Right cardiac atrium (tissue), 5 donors: ENCODE measurements at regions not wholly inside any gene's neighbourhood (a gene's known extent, or its start where the extent isn't known, plus 50 kb on each side); places are given as distances from the start of the nearest gene placed in this dataset.

Experiments
- ATAC-seq, 2 donors: fragments of 200-7000 bp; cut with Tn5 transposase; one replicate each; pipeline versions ENCODE4 v1.8.0 to v1.9.1; 2020; ENCODE audit warnings: moderate library complexity in 2 of 2, mild to moderate bottlenecking in 1 of 2
- DNase-seq, 3 donors: peaks; one replicate each; pipeline ENCODE4 v3.0.0-alpha.2; 2020
- H3K27ac ChIP-seq: one replicate; pipeline ENCODE4 v1.5.1; 2013; ENCODE audit warnings: mild to moderate bottlenecking, low read length, control low read depth, moderate library complexity
- H3K27me3 ChIP-seq: one replicate; pipeline ENCODE4 v1.6.1; 2013; ENCODE audit not compliant: control insufficient read depth, insufficient read depth
- H3K4me1 ChIP-seq: one replicate; pipeline ENCODE4 v1.6.1; 2013; ENCODE audit warnings: low read length; ENCODE audit not compliant: control insufficient read depth, insufficient read depth
- H3K4me3 ChIP-seq: one replicate; pipeline ENCODE4 v1.5.1; 2013; ENCODE audit warnings: low read length, control low read depth
- H3K9me3 ChIP-seq: one replicate; pipeline ENCODE4 v1.6.1; 2013; ENCODE audit warnings: low read length; ENCODE audit not compliant: control insufficient read depth
- WGBS: extraction: QIAGEN DNeasy Blood & Tissue Kit; methylation state at CpG from one replicate; pipeline ENCODE4 v1.1.7; 2013; 5-methylcytosine and 5-hydroxymethylcytosine counted together
- intact Hi-C, 4 donors: fragments of 100-400 bp; cut with DNase I; formaldehyde crosslinking; loops; one replicate each; pipeline versions ENCODE4 v1.11.0 to v1.14.0; 2022 to 2023
- donor health status: healthy with polysubstance abuse.
- donor health status: DM: no; HTN: yes; CAD: no.
- donor health status: DM: no; HTN: no; CAD: no.
- donor health status: DM: no; HTN: yes; CAD: no; lungs with severe emphysema.
- donor health status: DM: yes; HTN: yes; CAD: no.

DNA sequence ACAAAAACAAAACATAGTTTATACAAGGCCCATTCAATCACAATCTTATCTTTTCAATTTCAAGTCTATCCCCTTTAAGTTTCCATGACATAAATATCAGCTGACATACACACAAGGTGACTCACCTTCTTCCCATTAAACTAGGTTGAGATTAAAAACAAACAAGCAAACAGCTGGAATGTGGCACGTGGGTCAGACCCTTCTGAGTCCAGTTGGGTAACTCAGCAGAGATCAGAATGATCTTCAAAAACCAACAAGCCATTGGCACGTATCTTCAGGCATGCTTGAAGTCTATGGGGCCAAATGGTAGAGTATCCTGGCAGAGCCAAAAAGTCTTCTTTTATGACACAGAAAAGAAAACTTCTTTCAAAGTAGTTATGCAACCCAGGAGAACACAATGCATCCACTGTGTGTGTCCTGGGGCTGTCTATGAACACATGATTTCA, 603.5 kb upstream of the CITED2 start:
- WGBS = 56% methylated on average over 2 of the region's 2 CpGs
- DNase-seq = no peak
- ATAC-seq = peak; percentile 35 to 65

DNA sequence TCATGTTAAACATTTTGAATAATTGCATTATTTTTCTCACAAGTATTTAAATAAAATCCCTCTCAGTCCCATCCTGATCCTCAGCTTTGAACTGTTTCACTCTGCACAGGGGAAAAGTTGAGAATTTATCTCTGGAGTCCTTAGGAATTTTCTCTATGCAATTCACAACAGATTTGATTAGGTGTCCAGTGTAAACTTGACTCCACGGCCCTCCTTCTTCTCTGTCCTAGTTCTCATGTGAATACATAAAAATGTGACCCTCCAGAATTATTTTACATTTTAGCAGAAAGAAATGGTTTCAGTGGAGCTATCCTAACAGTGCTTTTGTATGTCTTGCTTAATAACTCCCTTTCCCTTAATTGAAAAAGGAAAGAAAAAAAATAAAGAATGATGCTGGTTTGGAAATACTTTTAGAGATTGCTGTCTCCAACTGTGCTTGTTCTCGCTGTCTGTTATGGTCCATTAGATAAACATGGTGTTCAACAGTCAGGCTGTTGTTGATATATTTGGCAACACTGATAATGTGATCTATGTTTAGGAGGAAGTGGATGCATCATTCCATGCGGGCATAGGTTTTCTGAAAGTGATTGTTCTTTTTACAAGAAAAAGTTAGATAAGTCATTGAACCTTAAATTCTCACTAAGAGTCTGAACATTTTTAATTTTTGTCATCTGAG, 599.4 kb upstream of the CITED2 start:
- Histone ChIP-seq H3K4me3 (peak overlapping the region; percentile 28), H3K27me3 (no peaks in the 10 kb centered on the region), H3K4me1 (peaks cover 3% of the 10 kb centered on the region), H3K27ac (no peak overlapping the region), H3K9me3 (no peaks in the 10 kb centered on the region)
- DNase-seq = peak in 1 of 3 donors; percentile 9
- ATAC-seq = peak; percentile 93
- 15% methylated on average over 3 of the region's 3 CpGs for WGBS
- intact Hi-C loops = loop anchor here in 2 of 4 donors (10.0 kb wide), 2 partner anchors 101 to 599 kb away; partner anchors contain the start of gene CITED2 (in 1 of the 2)

More for the DNA sequence above, 603.5 kb upstream of the CITED2 start:
- H3K4me3 ChIP-seq = no peak overlapping the region
- H3K9me3 ChIP-seq = no peaks in the 10 kb centered on the region
- no peaks in the 10 kb centered on the region for H3K27me3 ChIP-seq
- intact Hi-C loops = loop anchor here in 2 of 4 donors (5.0 to 10.0 kb wide), 3 partner anchors 97 to 606 kb away; partner anchors contain the start of gene CITED2 (in 2 of the 2)
- peak overlapping the region; percentile 45 for H3K27ac ChIP-seq
- peaks cover 5% of the 10 kb centered on the region for H3K4me1 ChIP-seq

- H3K4me1 ChIP-seq = no peaks in the 10 kb centered on the region
- H3K4me3 ChIP-seq = no peak overlapping the region
- intact Hi-C loops = loop anchor here in 2 of 4 donors (10.0 kb wide), 2 partner anchors 103 to 597 kb away; partner anchors contain the start of gene CITED2 (in 1 of the 2)
- no peak overlapping the region for H3K27ac ChIP-seq
- no peak for DNase-seq
- whole genome bisulfite sequencing = 88% methylated on average over 2 of the region's 2 CpGs
- no peaks in the 10 kb centered on the region for H3K9me3 ChIP-seq
- ATAC-seq = no peak
- H3K27me3 ChIP-seq = no peaks in the 10 kb centered on the region
Measured at GRCh38 chr6:139972116-139972515, 597.7 kb upstream of the CITED2 start.

GRCh38 chr6:139970591-139970991, 596.1 kb upstream of the CITED2 start:
- Histone ChIP-seq H3K27ac (no peak overlapping the region), H3K9me3 (no peaks in the 10 kb centered on the region), H3K4me1 (no peaks in the 10 kb centered on the region), H3K4me3 (no peak overlapping the region), H3K27me3 (no peaks in the 10 kb centered on the region)
- ATAC-seq (no peak), DNase-seq (no peak)
- intact Hi-C loops = loop anchor here in 2 of 4 donors (10.0 kb wide), 2 partner anchors 104 to 596 kb away; partner anchors contain the start of gene CITED2 (in 1 of the 2)
- 87% methylated on average over 1 of the region's 1 CpG for WGBS

DNA sequence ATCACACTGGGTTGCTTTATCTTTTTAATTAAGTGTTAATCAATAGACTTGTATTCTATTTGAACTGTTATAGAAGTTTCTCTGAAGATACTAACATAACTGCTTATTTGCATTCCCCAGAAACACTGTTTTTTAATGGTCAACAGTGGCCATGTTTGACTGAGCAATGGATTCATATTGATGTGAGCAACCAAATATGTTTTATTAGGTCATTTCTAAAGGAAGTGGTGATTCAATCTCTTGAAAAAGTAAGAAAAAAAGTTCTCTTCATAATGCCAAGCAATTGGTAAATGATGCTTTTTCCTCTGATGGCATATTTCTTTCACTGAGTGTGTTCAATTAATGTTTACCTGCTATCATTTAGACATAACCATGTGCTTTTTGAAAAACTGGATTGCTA, 593.0 kb upstream of the CITED2 start:
- no peak overlapping the region for H3K27ac ChIP-seq
- no peaks in the 10 kb centered on the region for H3K27me3 ChIP-seq
- DNase-seq (no peak), ATAC-seq (no peak)
- H3K4me1 ChIP-seq = peaks cover 2% of the 10 kb centered on the region
- intact Hi-C loops = no loop called here
- H3K4me3 ChIP-seq = no peak overlapping the region
- no peaks in the 10 kb centered on the region for H3K9me3 ChIP-seq

- Histone ChIP-seq H3K4me1 (peaks cover 2% of the 10 kb centered on the region), H3K27me3 (no peaks in the 10 kb centered on the region), H3K27ac (no peak overlapping the region), H3K9me3 (no peaks in the 10 kb centered on the region), H3K4me3 (no peak overlapping the region)
- ATAC-seq (peak in 1 of 2 donors; percentile 61), DNase-seq (no peak)
- intact Hi-C loops = no loop called here
Measured at GRCh38 chr6:139965393-139965792, 590.9 kb upstream of the CITED2 start.

DNA sequence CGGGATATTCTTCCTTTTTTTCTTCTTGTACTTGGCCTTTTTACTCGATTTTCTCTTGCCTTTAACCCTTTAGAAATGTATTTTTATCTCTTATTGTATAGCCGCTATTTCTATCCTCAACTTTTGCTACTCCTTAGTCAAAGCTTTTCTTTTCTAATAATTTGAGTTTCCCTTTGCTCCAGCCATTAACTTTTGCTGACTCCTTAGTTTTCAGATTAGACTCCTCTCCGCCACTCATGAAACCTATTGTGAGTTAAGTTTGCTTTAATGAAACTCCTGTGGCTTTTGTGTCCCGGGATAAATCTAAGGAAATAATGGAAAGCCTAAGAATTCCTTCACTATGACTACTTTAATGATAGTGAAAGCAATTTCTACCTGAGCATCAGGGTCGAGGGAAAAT, 590.3 kb upstream of the CITED2 start:
- Histone ChIP-seq H3K27ac (no peak overlapping the region), H3K27me3 (no peaks in the 10 kb centered on the region), H3K4me1 (peaks cover 2% of the 10 kb centered on the region), H3K4me3 (no peak overlapping the region), H3K9me3 (no peaks in the 10 kb centered on the region)
- no peak for DNase-seq
- no peak for ATAC-seq
- intact Hi-C loops = no loop called here
- 69% methylated on average over 6 of the region's 6 CpGs for WGBS

- intact Hi-C loops = no loop called here
- no peaks in the 10 kb centered on the region for H3K27me3 ChIP-seq
- H3K4me3 ChIP-seq = no peak overlapping the region
- peak overlapping the region; percentile 3 for H3K27ac ChIP-seq
- H3K9me3 ChIP-seq = no peaks in the 10 kb centered on the region
- ATAC-seq (peak; percentile 68 to 83), DNase-seq (no peak)
- 69% methylated on average over 6 of the region's 6 CpGs for WGBS
- H3K4me1 ChIP-seq = peaks cover 2% of the 10 kb centered on the region
Measured at GRCh38 chr6:139962654-139963347, 588.4 kb upstream of the CITED2 start.

DNA sequence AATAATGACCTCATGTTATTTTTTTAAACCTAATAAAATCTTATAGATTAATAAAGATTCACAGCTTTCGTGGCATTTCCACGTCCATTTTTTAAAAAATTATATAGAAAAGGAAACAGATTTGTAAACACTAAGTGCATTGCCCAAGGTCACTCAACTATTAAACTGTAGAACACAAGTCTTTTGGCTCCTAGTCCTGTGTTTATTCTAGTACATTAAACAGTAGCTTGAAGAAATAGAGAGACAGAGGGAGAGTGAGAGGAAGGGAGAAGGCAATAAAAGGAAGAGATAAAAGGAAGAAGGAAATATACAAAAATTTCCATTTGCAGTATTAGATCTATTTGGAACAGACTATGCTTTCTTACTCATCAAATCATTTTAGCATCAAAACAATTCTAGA, 586.7 kb upstream of the CITED2 start:
- H3K27ac ChIP-seq = no peak overlapping the region
- no peak overlapping the region for H3K4me3 ChIP-seq
- H3K4me1 ChIP-seq = peaks cover 2% of the 10 kb centered on the region
- no peaks in the 10 kb centered on the region for H3K9me3 ChIP-seq
- intact Hi-C loops = no loop called here
- DNase-seq (no peak), ATAC-seq (no peak)
- WGBS = 75% methylated on average over 2 of the region's 2 CpGs
- no peaks in the 10 kb centered on the region for H3K27me3 ChIP-seq

DNA sequence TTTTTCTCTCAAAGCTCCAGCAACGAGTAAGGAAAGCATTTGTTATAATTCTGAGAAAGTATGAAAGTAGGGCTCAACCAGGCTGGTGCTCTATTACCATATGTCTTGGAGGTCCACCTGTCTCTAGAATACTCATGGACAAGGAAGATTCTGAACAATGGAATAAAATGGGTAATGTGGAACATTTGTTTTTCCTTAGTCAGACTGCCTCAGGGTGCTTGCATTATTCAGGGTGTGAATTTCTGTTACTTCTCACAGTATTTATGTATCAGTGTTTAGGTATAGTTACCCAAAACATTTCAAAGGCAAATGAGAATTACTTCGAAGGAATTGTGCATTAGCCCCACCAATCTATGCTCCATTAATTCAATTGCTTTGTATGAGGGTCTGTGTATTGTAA, 586.2 kb upstream of the CITED2 start:
- intact Hi-C loops = no loop called here
- Histone ChIP-seq H3K27ac (no peak overlapping the region), H3K27me3 (no peaks in the 10 kb centered on the region), H3K9me3 (no peaks in the 10 kb centered on the region), H3K4me3 (no peak overlapping the region), H3K4me1 (peaks cover 2% of the 10 kb centered on the region)
- ATAC-seq (no peak), DNase-seq (no peak)
- 77% methylated on average over 2 of the region's 2 CpGs for whole genome bisulfite sequencing

DNA sequence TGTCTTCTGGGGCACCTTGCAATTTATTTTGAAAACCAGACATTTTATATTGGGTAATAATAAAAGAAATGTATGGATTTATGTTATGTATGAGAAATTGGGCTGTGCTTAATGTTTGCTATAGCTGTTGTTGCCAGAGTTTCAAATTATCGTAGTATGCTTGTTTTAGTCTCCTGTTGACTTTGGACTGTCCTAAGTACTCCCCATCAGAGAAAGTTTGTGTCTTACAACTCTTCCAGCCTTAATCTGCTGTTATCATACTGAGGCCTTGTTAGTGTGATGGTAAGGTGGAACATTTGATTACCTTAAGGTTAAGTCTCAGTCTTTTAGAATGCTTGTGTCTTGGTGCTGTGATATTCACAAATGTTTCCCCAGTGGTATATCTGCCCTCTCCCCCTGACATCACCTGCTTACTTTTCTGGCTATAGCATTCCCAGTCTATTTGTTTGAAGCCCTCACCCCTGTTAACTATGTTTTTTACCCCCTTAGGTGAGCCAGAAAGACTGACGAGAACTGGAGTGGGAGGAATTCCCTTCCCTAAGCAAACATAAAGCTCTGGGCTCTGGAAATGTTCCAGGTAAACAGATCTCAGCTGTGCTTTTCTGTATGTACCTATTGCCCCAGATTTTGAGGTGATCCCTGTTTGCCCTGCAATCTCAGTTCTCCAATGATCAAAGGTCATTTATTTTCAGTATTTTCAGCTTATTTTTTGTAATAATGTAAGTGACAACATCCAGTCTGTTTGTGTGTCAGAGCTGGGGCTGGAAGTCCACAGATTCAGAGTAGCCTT, 581.1 kb upstream of the CITED2 start:
- WGBS = 83% methylated on average over 2 of the region's 2 CpGs
- no peaks in the 10 kb centered on the region for H3K9me3 ChIP-seq
- no peak for DNase-seq

More for the DNA sequence above, 581.1 kb upstream of the CITED2 start:
- no peak overlapping the region for H3K27ac ChIP-seq
- H3K4me1 ChIP-seq = no peaks in the 10 kb centered on the region
- H3K27me3 ChIP-seq = no peaks in the 10 kb centered on the region
- H3K4me3 ChIP-seq = no peak overlapping the region
- ATAC-seq = no peak
- intact Hi-C loops = no loop called here
